ENCODE measurements at regions not wholly inside any gene's neighbourhood (a gene's known extent, or its start where the extent isn't known, plus 50 kb on each side); places are given as distances from the start of the nearest gene placed in this dataset.

DNA sequence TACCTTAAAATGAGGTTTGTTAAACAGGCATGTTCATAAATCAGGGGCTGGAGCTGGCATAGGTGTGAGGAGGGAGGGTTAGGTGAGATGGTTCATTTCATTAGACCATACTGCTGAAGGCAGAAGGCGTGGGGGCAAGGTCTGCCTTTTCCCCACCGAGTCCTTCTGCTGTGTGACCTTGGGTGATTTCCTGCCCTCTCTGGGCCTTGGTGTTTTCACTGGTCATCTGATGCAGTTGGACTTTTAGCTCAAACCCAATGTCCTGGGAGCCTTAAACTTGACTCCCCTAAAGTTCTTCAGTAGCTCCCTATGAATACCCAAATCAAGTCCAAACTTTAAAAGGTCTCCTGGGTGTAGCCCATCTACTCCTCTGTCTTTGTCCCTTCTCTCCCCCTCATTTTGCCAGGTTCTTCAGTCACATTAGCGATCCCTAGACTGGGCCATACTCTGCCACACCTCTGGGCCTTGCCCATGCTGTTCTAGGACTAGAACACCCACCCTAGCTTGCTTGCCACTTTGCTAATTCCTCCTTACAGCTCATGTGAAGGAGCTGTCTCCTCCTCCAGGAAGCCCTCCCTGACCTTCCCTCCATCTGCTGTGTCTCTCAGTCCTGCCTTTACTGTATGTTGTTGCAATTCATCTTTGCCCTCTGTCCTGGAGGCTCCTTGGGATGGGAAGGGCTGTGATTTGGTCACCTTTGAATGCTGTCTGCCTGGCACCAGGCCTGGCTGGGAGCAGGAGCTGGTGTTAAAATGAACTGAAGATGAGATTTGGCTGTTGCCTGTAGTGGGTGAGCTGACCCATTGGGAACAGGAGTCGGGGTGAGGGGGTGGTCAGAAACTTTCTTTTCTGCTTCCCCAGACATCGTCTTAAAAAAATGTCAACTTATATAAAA, 85.4 kb upstream of the HS6ST1 start:
- DNase-seq = no peak

DNA sequence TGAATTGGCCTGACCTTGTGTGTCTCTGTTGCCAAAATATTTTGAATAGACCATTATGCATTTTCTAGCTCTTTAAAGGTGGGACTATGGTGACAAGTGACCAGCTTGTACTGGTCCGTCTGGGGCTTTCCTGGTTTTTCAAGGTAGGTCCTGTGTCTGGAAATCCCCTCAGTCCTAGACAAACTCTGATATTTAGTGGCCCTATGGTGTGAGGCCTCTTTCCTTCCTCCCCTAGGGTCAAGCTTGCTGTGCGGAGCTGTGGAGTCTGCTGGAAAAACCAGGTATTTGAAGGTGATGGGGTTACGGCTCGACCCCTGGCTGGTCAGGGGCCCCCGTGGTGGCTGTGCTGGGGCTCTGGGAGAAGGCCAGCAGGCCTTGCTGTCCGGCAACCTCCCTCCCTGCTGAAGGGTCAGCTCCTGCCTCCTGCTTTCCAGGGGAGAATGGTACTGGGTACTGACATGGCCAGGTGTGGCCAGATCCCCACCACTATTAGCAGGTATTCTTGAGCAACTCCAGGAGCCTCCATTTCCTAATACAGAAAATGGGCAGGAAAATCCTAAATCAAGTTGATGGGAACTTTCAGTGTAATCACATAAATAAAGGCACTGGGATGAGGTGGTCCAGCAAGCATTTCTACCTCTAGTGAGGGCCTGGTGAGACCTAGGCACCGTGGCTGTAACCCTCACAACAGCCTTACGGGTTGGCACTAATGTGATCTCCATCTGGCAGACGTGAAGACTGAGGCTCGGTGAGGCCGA, 86.2 kb upstream of the HS6ST1 start:
- no peak for DNase-seq

DNA sequence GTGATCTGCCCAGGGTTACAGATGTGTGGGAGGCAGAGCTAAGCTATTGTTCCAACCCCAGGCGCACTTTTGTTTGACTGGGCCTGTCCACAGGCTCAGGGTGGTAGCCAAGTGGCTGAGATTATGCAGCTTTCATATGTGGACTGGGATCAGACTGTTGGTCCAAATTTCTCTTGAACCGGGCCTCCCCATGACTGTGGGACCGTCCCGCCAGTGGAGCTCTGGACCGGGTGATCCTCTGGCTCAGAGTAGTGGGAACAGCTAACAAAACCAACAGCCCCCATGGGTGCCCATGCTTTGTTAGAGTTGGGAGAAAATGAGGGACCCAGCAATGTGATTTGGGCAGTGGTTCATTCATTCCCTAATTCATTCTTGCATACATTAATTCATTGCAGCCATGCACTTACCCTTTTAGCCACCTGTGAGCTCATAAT, 86.8 kb upstream of the HS6ST1 start:
- no peak for DNase-seq

DNA sequence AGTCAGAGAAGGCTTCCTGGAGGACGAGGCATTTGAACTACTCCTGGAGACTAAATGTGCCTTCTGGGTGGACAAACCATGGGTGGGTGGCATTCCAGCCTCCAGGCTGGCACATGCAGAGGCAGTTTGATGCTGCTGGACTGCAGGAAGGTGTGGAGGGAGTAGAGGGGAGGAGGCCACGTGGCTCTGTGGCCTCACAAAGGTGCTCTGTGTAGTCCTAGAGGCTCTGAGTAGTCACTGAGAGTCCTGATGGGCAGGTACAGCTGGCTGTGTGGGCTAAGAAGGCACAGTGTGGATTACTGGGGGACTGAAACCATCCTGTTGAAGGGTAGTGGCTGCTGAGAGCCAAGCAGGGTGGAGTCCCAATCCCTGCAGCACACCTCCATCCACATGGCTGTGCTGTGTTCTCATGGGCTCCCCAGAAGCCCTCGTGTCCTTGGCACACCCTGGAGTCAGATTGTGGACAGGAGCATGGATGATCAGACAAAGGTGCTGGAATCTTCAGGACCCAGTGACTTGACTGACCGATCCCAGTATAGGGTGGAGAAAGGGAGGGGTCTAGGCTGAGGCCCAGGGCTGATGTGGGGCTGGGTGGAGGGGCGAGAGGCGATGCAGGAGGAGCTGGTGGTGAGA, 87.4 kb upstream of the HS6ST1 start:
- DNase-seq = no peak

DNA sequence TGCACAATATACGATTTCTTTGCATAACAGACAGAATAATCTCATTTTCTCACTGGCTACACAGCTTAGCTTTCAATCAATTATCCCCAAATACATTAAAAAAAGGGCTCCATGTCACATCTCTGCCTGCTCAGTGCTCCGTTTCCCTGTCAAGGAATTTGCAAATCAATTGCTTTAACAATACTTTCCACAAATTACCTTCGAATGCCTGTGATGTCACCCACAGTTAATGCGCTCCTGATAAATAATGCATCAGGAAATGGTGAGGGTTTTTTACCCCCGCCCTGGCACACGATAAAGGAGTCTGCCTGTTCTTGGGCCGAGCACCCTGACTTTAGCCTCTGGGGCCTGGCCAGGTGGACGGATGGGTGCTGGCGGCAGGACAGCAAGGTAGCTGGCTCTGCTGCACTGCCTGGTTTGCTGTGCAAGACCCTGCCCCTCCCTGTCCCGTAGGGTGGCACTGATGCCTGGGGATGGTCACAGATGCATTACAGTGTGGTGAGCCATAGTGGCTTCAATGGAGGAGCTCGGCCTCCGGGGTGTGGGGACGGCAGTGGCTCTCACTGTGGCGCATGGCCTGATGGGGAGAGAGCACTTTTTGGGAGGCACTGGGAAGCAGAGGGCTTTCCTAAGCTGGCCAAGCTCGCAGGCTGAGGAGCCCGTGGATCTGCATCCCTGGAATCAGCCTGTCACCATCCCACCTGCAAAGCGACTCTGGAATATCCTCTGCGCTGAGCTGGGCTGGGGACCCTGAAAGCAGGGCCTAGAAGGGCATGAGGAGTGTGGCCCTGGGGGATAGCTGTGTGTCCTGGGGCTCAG, 88.3 kb upstream of the HS6ST1 start:
- no peak for DNase-seq

DNA sequence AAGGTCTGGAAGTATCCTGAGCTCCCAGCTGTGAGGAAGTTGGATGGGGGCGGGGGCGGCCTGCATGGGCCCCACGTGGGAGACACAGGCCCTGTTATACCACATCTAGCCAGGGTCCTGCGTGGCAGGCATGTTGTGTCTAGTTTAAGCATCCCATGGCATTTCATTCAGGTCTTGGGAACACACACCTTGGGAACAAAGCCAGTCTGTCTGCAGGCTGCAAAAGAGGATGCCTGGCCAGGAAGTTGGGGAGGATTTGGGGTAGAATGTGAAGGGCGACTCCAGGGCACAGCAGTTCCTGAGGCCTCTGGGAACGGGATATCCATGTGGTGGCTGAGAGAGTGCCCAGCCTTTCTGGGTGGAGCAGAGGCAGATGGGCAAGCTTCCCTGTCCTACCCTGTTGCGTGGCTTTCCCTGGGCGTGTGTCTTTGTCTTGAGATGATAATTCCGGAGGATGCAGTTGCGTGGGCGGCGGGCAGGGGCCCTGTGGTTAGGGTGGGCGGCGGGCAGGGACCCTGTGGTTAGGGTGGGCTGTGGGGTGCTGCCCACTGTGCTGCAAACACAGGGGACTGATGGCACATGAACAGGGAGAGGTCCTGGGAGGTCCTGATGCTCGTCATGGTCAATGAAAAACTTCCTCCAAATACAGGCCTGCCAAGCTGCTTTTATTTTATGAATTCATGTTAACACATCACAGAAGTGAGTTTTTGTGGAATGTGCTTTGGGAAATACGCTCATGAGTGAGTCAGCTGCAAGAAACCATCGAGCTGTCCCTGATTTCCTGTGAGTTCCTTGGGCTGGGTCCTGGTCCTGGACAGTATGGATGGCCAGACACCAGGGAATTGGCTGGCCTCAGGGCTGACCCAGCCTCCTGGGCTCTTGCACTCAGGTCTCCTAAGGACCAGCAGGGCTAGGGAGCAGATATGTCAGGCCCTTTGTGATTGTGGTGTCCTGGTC, 90.0 kb upstream of the HS6ST1 start:
- DNase-seq = no peak

DNA sequence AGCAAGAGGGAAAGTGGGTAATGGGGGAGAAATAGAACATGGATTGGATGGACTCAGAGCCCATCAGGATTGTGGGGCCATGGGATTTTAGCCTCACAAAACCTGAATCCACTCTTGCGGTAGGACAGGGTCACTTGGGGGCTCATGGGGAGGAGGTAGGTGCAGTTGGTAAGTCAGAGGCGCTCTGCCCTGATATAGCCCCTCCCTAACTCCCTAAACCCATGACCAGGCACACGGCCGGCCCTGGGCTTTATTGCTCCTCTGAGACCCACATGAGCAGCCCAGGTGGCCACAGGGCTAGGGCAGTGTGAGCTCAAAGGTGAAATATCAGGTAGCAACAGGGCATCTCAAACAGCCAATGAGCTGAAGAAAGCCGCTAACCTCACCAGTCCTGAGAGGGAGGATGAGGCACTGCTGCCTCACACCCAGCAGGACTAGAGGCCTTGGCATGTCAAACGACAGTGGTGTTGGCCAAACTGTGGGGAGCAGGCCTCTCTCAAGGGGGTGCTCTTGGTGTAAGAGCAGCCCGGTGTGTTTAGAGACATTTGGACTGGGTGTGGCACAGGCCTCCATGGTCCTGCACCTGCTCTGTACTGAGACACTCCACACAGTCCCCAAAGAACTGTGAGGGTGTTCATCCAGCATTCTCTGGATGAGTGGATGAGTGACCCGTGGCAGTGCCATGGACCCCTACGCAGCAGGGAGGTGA, 90.8 kb upstream of the HS6ST1 start:
- no peak for DNase-seq

DNA sequence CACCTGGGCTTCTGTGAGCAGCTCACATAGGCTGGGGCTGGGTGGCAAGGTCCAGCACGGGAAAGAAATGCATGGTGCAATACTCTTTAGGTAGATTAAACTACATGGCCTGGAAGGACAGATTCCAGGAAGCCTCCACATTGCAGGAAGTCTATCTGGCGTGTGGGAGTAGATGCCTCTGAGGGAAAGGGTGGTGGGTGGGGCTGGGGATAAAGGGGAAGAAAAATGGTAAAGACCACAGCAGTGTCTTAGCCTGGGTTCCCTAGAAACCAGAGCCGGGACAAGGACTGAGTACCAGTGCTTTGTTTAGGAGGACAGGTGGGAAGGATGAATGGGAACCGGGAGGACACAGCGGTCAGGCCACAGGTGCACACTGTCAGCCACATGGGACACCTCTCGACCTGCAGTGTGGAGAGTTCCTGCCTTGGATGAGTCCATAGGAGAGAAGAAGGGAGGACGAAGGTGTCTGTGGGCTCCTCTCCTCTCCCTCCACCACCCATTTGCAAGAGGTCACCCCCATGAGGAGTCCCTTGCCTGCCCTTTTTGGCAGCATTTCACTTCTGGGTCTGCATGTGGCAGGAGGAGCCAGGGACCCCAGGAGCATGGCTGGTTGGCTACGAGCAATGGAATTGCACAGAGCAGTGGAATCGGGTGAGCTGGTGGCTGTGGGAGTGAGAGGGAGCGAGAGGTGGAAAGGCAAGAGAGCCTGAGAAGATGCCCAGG, 91.5 kb upstream of the HS6ST1 start:
- no peak for DNase-seq

GRCh38 chr2:128410758-128411215, 92.1 kb upstream of the HS6ST1 start:
- DNase-seq = no peak

GRCh38 chr2:128411431-128411830, 92.8 kb upstream of the HS6ST1 start:
- DNase-seq = no peak

DNA sequence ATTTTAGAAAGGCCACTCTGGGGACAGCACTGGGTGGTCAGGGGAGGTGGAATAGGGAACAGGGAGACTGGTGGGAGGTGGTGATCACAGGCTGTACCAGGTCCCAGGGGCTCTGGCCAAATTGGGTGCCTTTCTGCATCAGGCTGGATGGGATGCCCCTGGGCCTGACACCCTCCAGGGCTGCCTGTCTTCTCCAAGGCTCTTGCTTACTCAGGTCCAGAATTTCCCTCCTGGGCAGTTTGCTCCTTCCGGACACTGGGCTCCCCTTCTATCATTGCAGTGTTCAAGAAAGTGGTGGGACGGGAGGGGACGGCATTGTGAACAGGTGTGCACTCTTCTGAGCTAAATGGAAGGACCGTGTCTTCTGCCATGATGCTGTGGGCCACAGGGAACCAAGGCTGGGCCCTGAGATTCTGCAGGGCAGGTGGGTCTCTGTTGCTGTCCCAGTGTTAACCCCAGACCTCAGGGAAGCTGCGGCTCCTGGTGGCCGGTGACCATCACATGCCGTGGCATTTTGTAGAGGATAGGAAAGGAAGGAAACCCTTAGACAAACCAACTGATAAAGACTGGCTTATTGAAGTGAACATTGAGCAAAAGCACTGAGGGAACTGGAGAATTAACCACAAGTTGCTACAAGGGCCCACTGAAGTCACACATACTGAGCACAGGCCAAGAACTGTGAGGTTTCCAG, 93.7 kb upstream of the HS6ST1 start:
- no peak for DNase-seq

DNA sequence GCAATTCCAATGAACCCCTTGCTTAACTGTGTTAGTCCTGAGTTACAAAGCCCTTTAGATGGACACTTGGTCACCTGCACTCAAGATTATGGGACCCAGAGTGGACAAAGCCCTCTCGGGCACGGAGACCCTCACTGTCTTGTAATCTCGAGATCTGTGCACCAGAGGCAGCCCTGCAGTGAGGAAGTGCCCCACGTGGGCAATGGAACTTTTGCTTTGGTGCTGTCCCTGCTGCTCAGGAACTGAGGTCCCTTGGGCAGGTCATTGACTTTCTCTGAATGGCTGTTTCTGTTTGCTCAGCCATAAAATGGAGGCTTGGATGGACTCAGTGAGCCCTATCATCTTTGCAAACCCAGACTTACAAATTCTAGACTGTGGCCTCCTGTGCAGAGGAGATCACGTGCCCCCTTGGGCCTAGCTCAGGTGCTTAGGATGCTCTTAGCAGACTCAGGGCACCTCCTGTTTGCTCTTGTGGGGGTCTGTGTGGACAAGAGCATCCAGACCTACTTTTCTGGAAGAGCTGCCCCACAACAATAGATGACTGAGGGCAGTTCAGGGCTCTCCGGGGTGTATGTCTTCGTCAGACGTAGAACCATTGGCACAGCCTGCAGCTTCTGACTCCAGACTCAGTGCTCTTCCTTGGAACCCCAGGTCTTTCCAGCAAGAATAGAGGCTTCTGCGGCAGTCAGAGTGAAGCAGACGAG, 94.5 kb upstream of the HS6ST1 start:
- DNase-seq = no peak

DNA sequence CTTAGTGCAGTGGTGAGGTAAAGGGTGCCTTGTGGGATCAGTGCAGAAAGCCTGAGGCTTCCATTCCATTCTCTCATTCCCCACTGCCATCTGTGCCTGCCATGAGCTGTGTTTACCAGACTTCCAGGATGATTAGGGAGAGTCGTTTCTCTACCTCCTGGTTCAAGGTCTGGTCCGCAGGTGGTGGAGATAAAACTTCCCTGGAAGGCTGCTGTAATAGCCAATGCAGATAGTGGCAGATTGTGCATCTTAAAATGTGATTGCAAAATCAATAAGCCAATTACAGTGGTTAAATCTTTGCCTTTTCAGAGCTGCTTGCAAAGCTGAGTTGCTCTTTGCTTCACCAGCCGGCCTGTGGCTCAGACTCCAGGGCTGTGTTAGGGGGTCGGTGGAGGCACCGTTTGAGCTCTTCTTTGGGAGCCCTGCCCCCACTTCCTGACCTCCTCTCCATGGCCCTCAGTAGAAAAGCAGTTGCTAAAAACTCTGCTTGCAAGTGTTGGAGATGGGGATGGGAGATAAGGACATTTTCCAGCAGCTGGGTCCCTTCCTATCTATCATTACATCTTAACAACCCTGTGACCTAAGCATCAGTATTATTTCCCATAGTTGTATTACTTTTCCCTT, 95.2 kb upstream of the HS6ST1 start:
- DNase-seq = no peak

DNA sequence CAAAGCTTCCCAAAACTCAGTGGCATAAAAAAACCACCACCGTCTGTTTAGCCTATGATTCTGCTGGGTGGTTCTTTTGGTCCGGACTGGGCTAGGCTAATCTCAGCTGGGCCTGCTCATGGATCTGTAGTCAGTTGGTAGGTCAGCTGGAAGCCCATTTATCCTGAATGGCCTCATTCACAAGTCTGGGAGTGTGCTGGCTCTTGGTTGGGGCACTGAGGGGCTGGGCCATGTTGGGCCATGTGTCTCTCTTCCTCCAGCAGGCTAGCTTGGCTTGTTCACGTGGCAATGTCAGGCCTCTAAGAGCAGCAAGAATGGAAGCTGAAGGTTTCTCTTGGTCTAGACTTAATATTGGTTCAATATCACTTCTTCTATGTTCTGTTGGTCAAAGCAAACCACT, 95.7 kb upstream of the HS6ST1 start:
- DNase-seq = no peak

DNA sequence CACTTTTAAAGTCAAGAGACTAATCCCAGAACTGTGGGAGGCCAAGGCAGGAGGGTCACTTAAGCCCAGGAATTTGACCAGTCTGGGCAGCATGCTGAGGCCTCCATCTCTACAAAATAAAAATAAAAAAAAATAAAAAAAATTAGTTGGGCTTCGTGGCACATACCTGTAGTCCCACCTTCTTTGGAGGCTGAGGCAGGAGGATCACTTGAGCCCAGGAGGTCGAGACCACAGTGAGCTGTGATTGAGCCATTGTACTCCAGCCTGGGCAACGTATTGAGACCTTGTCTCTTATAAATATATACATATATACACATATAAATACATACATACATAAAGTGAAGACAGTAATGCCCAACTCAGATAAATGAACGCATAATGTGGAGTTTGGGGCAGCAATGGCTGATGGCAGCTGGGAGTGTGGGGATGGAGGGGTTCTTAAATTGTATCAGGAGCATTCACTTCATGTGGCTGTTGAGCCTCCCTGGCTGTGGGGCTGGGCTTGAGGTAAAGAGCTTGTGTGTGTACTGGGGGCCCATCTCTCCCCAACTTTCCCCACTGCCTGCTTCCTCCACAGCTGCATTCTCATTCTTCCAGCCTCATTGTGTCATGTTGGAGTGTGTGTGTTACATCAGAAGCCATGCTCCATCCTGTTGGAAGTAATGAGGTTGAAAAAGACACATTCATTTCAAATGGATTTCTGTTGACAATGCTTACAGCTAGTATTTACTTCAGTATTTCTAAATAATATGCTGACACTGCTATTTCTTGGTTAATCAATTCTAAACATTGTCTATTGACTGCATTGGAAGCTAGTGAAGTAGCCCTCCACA, 96.5 kb upstream of the HS6ST1 start:
- DNase-seq = no peak

GRCh38 chr2:128415779-128416061, 97.1 kb upstream of the HS6ST1 start:
- no peak for DNase-seq

GRCh38 chr2:128416109-128416785, 97.6 kb upstream of the HS6ST1 start:
- DNase-seq = no peak
